ENCODE measurements at regions not wholly inside any gene's neighbourhood (a gene's known extent, or its start where the extent isn't known, plus 50 kb on each side); places are given as distances from the start of the nearest gene placed in this dataset.

- intact Hi-C loops (cut with micrococcal nuclease; ENCODE audit: unreplicated experiment) (no loop called here), in situ Hi-C loops (cut with MboI) (no loop called here)
- Histone ChIP-seq H3K27me3 (replicated peaks in 1 of 2; ENCODE audit: control insufficient read depth in 2 of 2, insufficient read depth in 2 of 2, low read length in 1 of 2) (no peaks in the 10 kb centered on the region; a peak in 1 of 4 replicates), H3K9ac (ENCODE audit: control insufficient read depth, insufficient read depth, low read length) (no peak overlapping the region), H3K4me2 (ENCODE audit: control insufficient read depth, insufficient read depth) (no peak overlapping the region), H3K79me2 (ENCODE audit: control insufficient read depth, insufficient read depth, low read length) (no peaks in the 10 kb centered on the region), H3K27ac (ENCODE audit: control insufficient read depth, insufficient read depth) (no peak overlapping the region), H3K9me3 (replicated peaks; ENCODE audit: control insufficient read depth, insufficient read depth, low read length) (no peaks in the 10 kb centered on the region), H3K36me3 (ENCODE audit: control insufficient read depth in 2 of 2, insufficient read depth in 2 of 2, low read length in 1 of 2) (no peaks in the 10 kb centered on the region), H3K4me3 (no peak overlapping the region), H4K20me1 (ENCODE audit: control insufficient read depth, insufficient read depth) (no peaks in the 10 kb centered on the region), H3K4me1 (ENCODE audit: control insufficient read depth, insufficient read depth, low read length) (no peaks in the 10 kb centered on the region), H2AFZ (ENCODE audit: control insufficient read depth, low read depth, low read length) (no peak overlapping the region)
- DNase-seq (ENCODE audit: low read depth, low spot score) (no peak), ATAC-seq (no peak), FAIRE-seq (no peak)
- SMC1A ChIA-PET (ENCODE audit: uncharacterized antibody, unreplicated experiment) = interaction anchor here (0.8 kb wide), 1 partner anchor 19 kb away, joined by 3 read pairs; no protein-coding TSS in a partner anchor
- WGBS (ENCODE audit: insufficient coverage, insufficient replicate concordance, low lambda C conversion rate, missing lambda C conversion rate) = 47% methylated on average over 12 of the region's 12 CpGs
- POLR2A ChIA-PET = no interaction called here
- CTCF ChIA-PET = no interaction called here
- BruUV-seq (replicated peaks) = no TSS peak
- RAD21 ChIA-PET (ENCODE audit: unreplicated experiment) = no interaction called here
- no peak for TF ChIP-seq PKNOX1 (IDR thresholded peaks at IDR 0.05)
- TF ChIP-seq E2F8 (IDR thresholded peaks at IDR 0.05; ENCODE audit: low read depth, partially characterized antibody) = no peak
- TF ChIP-seq MYC (IDR thresholded peaks at IDR 0.05; ENCODE audit: insufficient read depth, insufficient read length, insufficient replicate concordance, low read length, severe bottlenecking) = no peak
- no peak for TF ChIP-seq POLR2A (IDR thresholded peaks at IDR 0.05; ENCODE audit: low read depth, low read length)
- TF ChIP-seq ZNF622 (IDR thresholded peaks at IDR 0.05) = no peak
- TF ChIP-seq ETV6 (conservative IDR thresholded peaks at IDR 0.05 in 1 of 2, IDR thresholded peaks at IDR 0.05 in 1 of 2; ENCODE audit: borderline replicate concordance in 1 of 2, low read depth in 1 of 2) = no peak
- TF ChIP-seq LARP7 (IDR thresholded peaks at IDR 0.05) = no peak
- no peak for TF ChIP-seq FOS (IDR thresholded peaks at IDR 0.05; ENCODE audit: borderline replicate concordance, extremely low read depth, insufficient read length)
- no peak for TF ChIP-seq HDAC2 (IDR thresholded peaks at IDR 0.05)
- TF ChIP-seq POLR2AphosphoS2 (IDR thresholded peaks at IDR 0.05; ENCODE audit: low read depth, low read length) = no peak
- no peak for TF ChIP-seq TARDBP (IDR thresholded peaks at IDR 0.05; ENCODE audit: borderline replicate concordance)
- TF ChIP-seq TCF3 (IDR thresholded peaks at IDR 0.05; ENCODE audit: borderline replicate concordance, insufficient read depth, low read depth, low read length) = no peak
- TF ChIP-seq ZNF592 (IDR thresholded peaks at IDR 0.05) = no peak
- no peak for TF ChIP-seq STAT3 (IDR thresholded peaks at IDR 0.05; ENCODE audit: low read depth, low read length)
- TF ChIP-seq SUZ12 (IDR thresholded peaks at IDR 0.05; ENCODE audit: unreplicated experiment) = no peak
These were observed 249.7 kb downstream of the GLI2 start for GRCh38 chr2:120985174-120985996.
